Sigmoid colon (tissue), 6 donors: ENCODE measurements at regions not wholly inside any gene's neighbourhood (a gene's known extent, or its start where the extent isn't known, plus 50 kb on each side); places are given as distances from the start of the nearest gene placed in this dataset.

Source experiments
- DNase-seq: peaks from one replicate; pipeline ENCODE4 v3.0.0-alpha.2; 2019
- H3K27ac ChIP-seq, 4 donors: fragments of 200-600 bp; sonication (generic); one replicate each; pipeline ENCODE4 v1.5.1; 2016 to 2019; ENCODE audit warnings: mild to moderate bottlenecking in 1 of 4
- H3K27me3 ChIP-seq, 3 donors: fragments of 200-600 bp; sonication (generic); one replicate each; pipeline ENCODE4 v1.5.1; 2019; ENCODE audit warnings: mild to moderate bottlenecking in 1 of 3
- H3K36me3 ChIP-seq, 4 donors: fragments of 200-600 bp; sonication (generic); one replicate each; pipeline ENCODE4 v1.5.1; 2016 to 2019
- H3K4me1 ChIP-seq, 4 donors: fragments of 200-600 bp; sonication (generic); one replicate each; pipeline ENCODE4 v1.5.1; 2017 to 2019
- H3K4me3 ChIP-seq, 4 donors: fragments of 200-600 bp; sonication (generic); one replicate each; pipeline ENCODE4 v1.5.1; 2017 to 2019; ENCODE audit warnings: mild to moderate bottlenecking in 2 of 4, moderate library complexity in 1 of 4
- H3K9me3 ChIP-seq, 4 donors: fragments of 200-600 bp in 3 of 4; sonication (generic) in 3 of 4; one replicate each; pipeline versions ENCODE4 v1.5.1 to v1.6.1; 2013 to 2019
- EP300 ChIP-seq, 4 donors: sonication (generic); formaldehyde crosslinking; IDR thresholded peaks; one replicate each; pipeline ENCODE4 v1.6.1; 2017; ENCODE audit warnings: antibody characterized with exemption in 4 of 4
- POLR2A ChIP-seq, 2 donors: fragments of 450-650 bp; IDR thresholded peaks; one replicate each; pipeline ENCODE4 v1.6.1; 2016; ENCODE audit warnings: antibody characterized with exemption in 2 of 2, mild to moderate bottlenecking in 2 of 2, moderate library complexity in 2 of 2
- POLR2AphosphoS5 ChIP-seq, 4 donors: sonication (generic); formaldehyde crosslinking; IDR thresholded peaks; one replicate each; pipeline ENCODE4 v1.6.1; 2017; ENCODE audit warnings: antibody characterized with exemption in 4 of 4
- WGBS, 2 donors: extraction: QIAGEN DNeasy Blood & Tissue Kit; methylation state at CpG; one replicate each; pipeline ENCODE4 v1.1.7; 2013; 5-methylcytosine and 5-hydroxymethylcytosine counted together
- intact Hi-C: fragments of 100-400 bp; cut with DNase I; formaldehyde crosslinking; loops from one replicate; pipeline ENCODE4 v1.15.1; 2023
- TF ChIP-seq, protein P1 (sequence below), 4 experiments: fragments of 450-650 bp in 3 of 4; fragments of 200-600 bp in 1 of 4; IDR thresholded peaks; one replicate each; pipeline ENCODE4 v1.5.1; 2016 to 2019; ENCODE audit warnings: antibody characterized with exemption in 4 of 4, mild to moderate bottlenecking in 3 of 4, moderate library complexity in 2 of 4
- donor health status: healthy with polysubstance abuse.
- donor health status: healthy.

DNA sequence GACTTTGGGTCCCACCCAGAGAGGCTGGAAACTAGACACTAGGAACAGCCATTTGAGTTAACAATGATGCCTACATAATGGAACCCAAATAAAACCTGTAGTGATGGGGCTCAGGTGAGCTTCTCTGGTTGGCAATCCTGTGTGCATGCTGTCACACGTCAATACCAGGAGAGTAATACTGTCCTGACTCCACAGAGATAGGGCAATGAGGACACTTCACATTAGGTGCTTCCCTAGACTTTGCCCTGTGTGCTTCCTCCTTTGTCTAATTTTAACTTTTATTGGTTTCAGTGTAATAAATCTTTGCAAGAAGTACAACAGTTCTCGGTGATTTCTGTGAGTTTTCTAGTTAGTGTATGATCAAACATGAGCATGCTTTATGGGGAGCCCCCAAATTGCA lies 281.8 kb upstream of the ARRDC4 start:
- no peak for DNase-seq
- Histone ChIP-seq H3K36me3 (no peaks in the 10 kb centered on the region), H3K4me3 (no peak overlapping the region), H3K27ac (no peak overlapping the region), H3K4me1 (no peaks in the 10 kb centered on the region), H3K27me3 (no peaks in the 10 kb centered on the region), H3K9me3 (no peaks in the 10 kb centered on the region)
- no peak for TF ChIP-seq POLR2AphosphoS5 (IDR thresholded peaks at IDR 0.05)
- TF ChIP-seq, protein P1, sequence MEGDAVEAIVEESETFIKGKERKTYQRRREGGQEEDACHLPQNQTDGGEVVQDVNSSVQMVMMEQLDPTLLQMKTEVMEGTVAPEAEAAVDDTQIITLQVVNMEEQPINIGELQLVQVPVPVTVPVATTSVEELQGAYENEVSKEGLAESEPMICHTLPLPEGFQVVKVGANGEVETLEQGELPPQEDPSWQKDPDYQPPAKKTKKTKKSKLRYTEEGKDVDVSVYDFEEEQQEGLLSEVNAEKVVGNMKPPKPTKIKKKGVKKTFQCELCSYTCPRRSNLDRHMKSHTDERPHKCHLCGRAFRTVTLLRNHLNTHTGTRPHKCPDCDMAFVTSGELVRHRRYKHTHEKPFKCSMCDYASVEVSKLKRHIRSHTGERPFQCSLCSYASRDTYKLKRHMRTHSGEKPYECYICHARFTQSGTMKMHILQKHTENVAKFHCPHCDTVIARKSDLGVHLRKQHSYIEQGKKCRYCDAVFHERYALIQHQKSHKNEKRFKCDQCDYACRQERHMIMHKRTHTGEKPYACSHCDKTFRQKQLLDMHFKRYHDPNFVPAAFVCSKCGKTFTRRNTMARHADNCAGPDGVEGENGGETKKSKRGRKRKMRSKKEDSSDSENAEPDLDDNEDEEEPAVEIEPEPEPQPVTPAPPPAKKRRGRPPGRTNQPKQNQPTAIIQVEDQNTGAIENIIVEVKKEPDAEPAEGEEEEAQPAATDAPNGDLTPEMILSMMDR (IDR thresholded peaks at IDR 0.05): no peak
- no peak for TF ChIP-seq EP300 (IDR thresholded peaks at IDR 0.05)
- TF ChIP-seq POLR2A (IDR thresholded peaks at IDR 0.05): no peak
- intact Hi-C loops: no loop called here
- WGBS, 2 donors: 6 to 23% methylated on average over 2 of the region's 2 CpGs

DNA sequence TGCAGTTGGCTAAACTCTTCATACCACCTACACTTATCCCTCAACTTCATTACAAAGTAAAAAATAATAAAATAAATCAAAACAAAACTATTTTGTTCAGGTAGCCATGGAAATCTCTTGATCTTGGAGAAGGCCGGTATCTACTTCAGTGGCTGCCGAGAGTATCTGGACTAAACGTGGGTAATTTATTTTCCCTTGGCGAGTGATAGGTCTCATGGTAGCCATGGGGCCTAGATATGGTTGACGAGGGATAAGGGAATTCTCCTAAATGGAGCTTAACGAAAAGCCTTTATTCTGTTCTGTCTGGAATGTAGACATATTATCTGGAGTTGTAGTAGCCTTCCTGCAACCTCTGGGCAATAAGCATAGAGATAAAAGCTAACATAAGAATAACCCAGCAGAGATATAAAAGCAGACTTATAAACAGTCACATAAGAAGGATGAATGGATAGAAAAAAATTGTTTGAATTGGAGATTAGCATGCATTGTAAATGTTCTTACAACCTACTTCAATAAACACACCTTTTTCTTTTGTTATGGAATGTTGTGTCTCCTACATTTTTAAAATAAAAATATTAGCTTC lies 281.3 kb upstream of the ARRDC4 start:
- Histone ChIP-seq H3K4me1 (no peaks in the 10 kb centered on the region), H3K27me3 (no peaks in the 10 kb centered on the region), H3K4me3 (no peak overlapping the region), H3K27ac (no peak overlapping the region), H3K36me3 (no peaks in the 10 kb centered on the region), H3K9me3 (no peaks in the 10 kb centered on the region)
- WGBS, 2 donors: 21 to 55% methylated on average over 6 of the region's 6 CpGs
- TF ChIP-seq POLR2A (IDR thresholded peaks at IDR 0.05) (no peak), EP300 (IDR thresholded peaks at IDR 0.05) (no peak), POLR2AphosphoS5 (IDR thresholded peaks at IDR 0.05) (no peak)
- TF ChIP-seq, protein P1 (IDR thresholded peaks at IDR 0.05): no peak
- intact Hi-C loops: no loop called here
- no peak for DNase-seq

DNA sequence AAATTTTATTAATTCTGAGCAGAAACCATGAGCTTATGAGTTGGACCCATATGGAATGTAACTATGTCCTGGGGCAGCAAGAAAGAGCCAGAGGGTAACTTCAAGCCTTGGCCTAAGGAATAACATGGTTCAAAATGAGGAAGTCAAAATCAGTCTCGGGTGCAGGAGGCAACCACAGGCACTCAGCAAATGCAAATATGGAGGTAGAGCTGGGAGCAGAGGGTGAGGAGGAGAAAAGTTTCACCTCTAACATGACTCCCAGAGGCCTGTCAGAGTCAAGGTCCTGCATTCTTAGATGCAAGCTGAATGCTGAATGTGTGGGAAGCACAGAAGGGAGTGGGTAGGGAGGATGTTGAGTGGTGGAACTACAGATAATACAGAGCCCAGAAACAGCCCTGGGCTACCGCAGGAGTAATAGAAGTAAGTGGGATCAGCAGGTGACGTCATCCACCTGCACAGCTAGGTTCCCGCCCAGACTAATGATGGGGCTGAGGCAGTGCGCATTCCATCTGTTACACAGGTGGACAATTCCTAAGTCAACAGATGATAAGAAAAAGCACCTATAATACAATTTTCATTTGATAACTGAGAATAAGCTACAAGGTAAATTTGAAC lies 279.8 kb upstream of the ARRDC4 start:
- Histone ChIP-seq H3K27ac (no peak overlapping the region), H3K4me3 (no peak overlapping the region), H3K9me3 (no peaks in the 10 kb centered on the region), H3K4me1 (no peaks in the 10 kb centered on the region), H3K27me3 (no peaks in the 10 kb centered on the region), H3K36me3 (no peaks in the 10 kb centered on the region)
- intact Hi-C loops: no loop called here
- TF ChIP-seq, protein P1 (IDR thresholded peaks at IDR 0.05): no peak
- TF ChIP-seq POLR2A (IDR thresholded peaks at IDR 0.05) (no peak), POLR2AphosphoS5 (IDR thresholded peaks at IDR 0.05) (no peak), EP300 (IDR thresholded peaks at IDR 0.05) (no peak)
- 19 to 62% methylated on average over 5 of the region's 5 CpGs for WGBS, 2 donors
- no peak for DNase-seq

DNA sequence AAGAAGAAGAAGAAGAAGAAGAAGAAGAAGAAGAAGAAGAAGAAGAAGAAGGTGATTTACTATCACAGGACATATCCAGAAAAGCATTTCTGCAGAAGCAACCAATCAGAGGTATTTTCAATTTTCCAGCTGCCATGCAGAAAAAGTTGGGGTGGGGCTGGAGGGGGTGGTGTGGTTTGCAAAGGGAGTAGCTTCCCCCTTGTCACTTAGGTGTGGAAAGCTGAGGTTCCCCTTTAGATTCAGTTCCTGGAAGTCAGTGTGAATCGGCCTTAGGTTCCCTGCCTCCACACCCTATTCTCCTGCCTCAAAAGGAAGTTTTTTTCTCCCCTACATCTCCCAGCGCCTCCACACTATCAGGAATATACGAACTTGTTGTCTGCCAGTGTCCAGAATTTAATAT lies 276.7 kb upstream of the ARRDC4 start:
- Histone ChIP-seq H3K27me3 (no peaks in the 10 kb centered on the region), H3K4me1 (no peaks in the 10 kb centered on the region), H3K4me3 (no peak overlapping the region), H3K36me3 (no peaks in the 10 kb centered on the region), H3K9me3 (no peaks in the 10 kb centered on the region), H3K27ac (no peak overlapping the region)
- intact Hi-C loops: no loop called here
- WGBS, 2 donors: 28 to 40% methylated on average over 3 of the region's 3 CpGs
- TF ChIP-seq, protein P1 (IDR thresholded peaks at IDR 0.05): no peak
- TF ChIP-seq POLR2AphosphoS5 (IDR thresholded peaks at IDR 0.05) (no peak), EP300 (IDR thresholded peaks at IDR 0.05) (no peak), POLR2A (IDR thresholded peaks at IDR 0.05) (no peak)
- no peak for DNase-seq

DNA sequence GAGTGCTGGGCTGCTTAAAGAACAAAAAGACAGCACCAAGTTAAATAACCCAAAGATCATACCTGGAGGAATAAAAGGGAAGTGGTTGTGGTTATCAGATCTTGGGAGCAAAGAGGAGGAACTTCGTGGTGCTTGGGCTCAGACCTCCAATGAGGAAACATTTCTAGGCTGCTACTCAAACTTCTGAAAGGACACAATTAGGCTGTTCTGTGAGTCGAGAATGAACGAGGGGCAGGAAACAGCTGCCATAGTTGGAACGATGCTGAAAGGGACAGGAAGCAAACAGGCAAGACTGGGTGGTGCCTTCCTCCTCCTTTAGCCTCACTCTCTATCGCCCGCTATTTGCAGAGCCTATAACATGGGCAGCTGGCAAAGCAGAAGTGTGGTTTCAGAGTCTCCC lies 276.3 kb upstream of the ARRDC4 start:
- Histone ChIP-seq H3K9me3 (no peaks in the 10 kb centered on the region), H3K27ac (no peak overlapping the region), H3K4me1 (no peaks in the 10 kb centered on the region), H3K27me3 (no peaks in the 10 kb centered on the region), H3K36me3 (no peaks in the 10 kb centered on the region), H3K4me3 (no peak overlapping the region)
- DNase-seq: no peak
- TF ChIP-seq POLR2AphosphoS5 (IDR thresholded peaks at IDR 0.05): no peak
- TF ChIP-seq POLR2A (IDR thresholded peaks at IDR 0.05): no peak
- no peak for TF ChIP-seq EP300 (IDR thresholded peaks at IDR 0.05)
- TF ChIP-seq, protein P1 (IDR thresholded peaks at IDR 0.05): no peak
- intact Hi-C loops: no loop called here
- 8 to 12% methylated on average over 6 of the region's 6 CpGs for WGBS, 2 donors
